PC-3 (cell line): ENCODE measurements at regions not wholly inside any gene's neighbourhood (a gene's known extent, or its start where the extent isn't known, plus 50 kb on each side); places are given as distances from the start of the nearest gene placed in this dataset.

Source experiments
- ATAC-seq: fragments of 200-7000 bp; cut with Tn5 transposase; 2 replicates; pipeline ENCODE4 v1.9.1; 2020; ENCODE audit warnings: mild to moderate bottlenecking, moderate library complexity
- BruUV-seq: library from RNA; stranded (reverse); fragments of 400-500 nt; replicated peaks from 2 replicates; lab custom pipeline; 2021; lab: Mats Ljungman, UMichigan
- CTCF ChIA-PET: fragments of 300-600 bp; sonication (Branson Sonifier 250); formaldehyde crosslinking; loops from one replicate; lab custom pipeline; 2022; ENCODE audit warnings: antibody characterized with exemption; lab: Charles Lee
- POLR2A ChIA-PET: fragments of 300-600 bp; sonication (Branson Sonifier 250); formaldehyde crosslinking; loops from one replicate; lab custom pipeline; 2022; ENCODE audit warnings: antibody characterized with exemption; ENCODE audit not compliant: unreplicated experiment; lab: Charles Lee
- DNase-seq: peaks from one replicate; pipeline ENCODE4 v3.0.0-alpha.2; 2015
- H2AFZ ChIP-seq: fragments of 300-600 bp; sonication (generic); 2 replicates; pipeline ENCODE4 v1.6.0; 2016; ENCODE audit warnings: antibody characterized with exemption, low read length
- H3F3A ChIP-seq: fragments of 300-600 bp; sonication (generic); one replicate; pipeline ENCODE4 v1.6.0; 2017; ENCODE audit warnings: antibody characterized with exemption, low read length, control low read depth, mild to moderate bottlenecking; ENCODE audit not compliant: unreplicated experiment
- H3K27ac ChIP-seq: fragments of 300-600 bp; sonication (generic); 2 replicates; pipeline ENCODE4 v1.5.1; 2016; ENCODE audit warnings: mild to moderate bottlenecking, low read length
- H3K27me3 ChIP-seq: fragments of 300-600 bp; sonication (generic); 2 replicates; pipeline ENCODE4 v1.6.1; 2016; ENCODE audit warnings: low read length, mixed read lengths
- H3K36me3 ChIP-seq: fragments of 300-600 bp; sonication (generic); 2 replicates; pipeline ENCODE4 v1.6.1; 2016; ENCODE audit warnings: low read depth, mixed run types, low read length, mixed read lengths
- H3K4me1 ChIP-seq: fragments of 300-600 bp; sonication (generic); 2 replicates; pipeline ENCODE4 v1.5.1; 2016; ENCODE audit warnings: low read length; ENCODE audit not compliant: insufficient read depth
- H3K4me2 ChIP-seq: fragments of 300-600 bp; sonication (generic); 2 replicates; pipeline ENCODE4 v1.6.0; 2016; ENCODE audit warnings: low read length
- H3K4me3 ChIP-seq: fragments of 300-600 bp; sonication (generic); 2 replicates; pipeline ENCODE4 v1.5.1; 2016; ENCODE audit warnings: mild to moderate bottlenecking, low read length, mixed read lengths
- H3K79me2 ChIP-seq: fragments of 300-600 bp; sonication (generic); 2 replicates; pipeline ENCODE4 v1.6.1; 2017; ENCODE audit warnings: low read length, mixed read lengths
- H3K9ac ChIP-seq: fragments of 300-600 bp; sonication (generic); 2 replicates; pipeline ENCODE4 v1.6.0; 2016; ENCODE audit warnings: mild to moderate bottlenecking, low read length
- H3K9me2 ChIP-seq: fragments of 300-600 bp; sonication (generic); replicated peaks from 2 replicates; pipeline ENCODE4 v1.6.1; 2016; ENCODE audit warnings: mixed run types, low read length, mixed read lengths
- H3K9me3 ChIP-seq: fragments of 300-600 bp; sonication (generic); 2 replicates; pipeline ENCODE4 v1.6.1; 2016; ENCODE audit warnings: low read length, mixed read lengths
- H4K20me1 ChIP-seq: fragments of 300-600 bp; sonication (generic); 2 replicates; pipeline ENCODE4 v1.6.1; 2016; ENCODE audit warnings: low read length, mixed read lengths
- EZH2 ChIP-seq: fragments of 300-600 bp; sonication (generic); IDR thresholded peaks from one replicate; pipeline ENCODE4 v1.6.1; 2017; ENCODE audit warnings: antibody characterized with exemption, mild to moderate bottlenecking, low read length; ENCODE audit not compliant: unreplicated experiment
- EZH2phosphoT487 ChIP-seq: fragments of 300-600 bp; sonication (generic); IDR thresholded peaks from 2 replicates; pipeline ENCODE4 v1.6.1; 2018; ENCODE audit warnings: mild to moderate bottlenecking, antibody characterized with exemption, low read length, borderline replicate concordance
- intact Hi-C: fragments of 100-400 bp; cut with micrococcal nuclease; formaldehyde crosslinking; loops from 2 replicates; pipeline ENCODE4 v1.9.0; 2023
- TF ChIP-seq, protein P1 (sequence below): fragments of 300-600 bp; sonication (generic); conservative IDR thresholded peaks from 2 replicates; pipeline ENCODE4 v1.5.1; 2017; ENCODE audit warnings: antibody characterized with exemption, low read depth, mild to moderate bottlenecking, low read length

DNA sequence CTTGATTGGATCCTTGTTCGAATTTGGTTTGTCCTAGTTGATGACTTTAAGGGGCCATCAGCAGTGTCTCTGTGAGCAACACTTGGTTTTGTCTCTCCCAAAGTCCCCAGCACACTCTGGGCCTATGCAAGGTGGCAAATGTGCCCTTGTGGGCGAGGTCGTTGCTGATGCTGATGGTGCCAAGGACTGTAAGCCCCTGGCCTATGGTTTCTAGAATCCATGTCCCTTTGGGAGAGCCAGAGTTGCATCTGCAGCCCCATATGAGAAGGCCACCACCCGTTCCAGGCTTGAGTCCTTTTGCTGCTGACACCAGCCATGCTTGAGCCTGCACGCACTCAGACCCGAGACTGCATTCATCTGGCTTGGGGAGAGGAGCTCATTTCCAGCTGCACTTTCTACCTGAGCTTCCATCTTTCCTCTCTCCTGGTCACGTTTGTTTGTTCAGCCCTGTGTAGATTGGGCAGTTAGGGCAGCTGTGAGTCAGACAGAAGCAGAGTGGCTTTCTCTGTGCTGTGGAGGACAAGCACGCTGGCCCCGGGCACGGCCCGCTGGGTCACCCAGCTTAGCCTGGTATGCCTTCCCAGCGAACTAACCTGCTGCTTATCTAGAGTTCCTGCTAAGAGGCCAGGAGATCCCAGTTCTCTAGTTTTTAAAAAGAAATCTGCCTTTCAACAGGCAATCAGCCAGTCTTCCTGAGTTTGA is 52.1 kb upstream of the CSF3R start:
- BruUV-seq = no TSS peak
- ATAC-seq (no peak), DNase-seq (no peak)
- H3K9me3 ChIP-seq = no peaks in the 10 kb centered on the region
- CTCF ChIA-PET = interaction anchor here (0.6 kb wide), 1 partner anchor 1650 kb away, joined by 3 read pairs; no protein-coding TSS in a partner anchor
- H3K79me2 ChIP-seq = no peaks in the 10 kb centered on the region
- intact Hi-C loops = no loop called here
- no peaks in the 10 kb centered on the region for H3K4me1 ChIP-seq
- no peak overlapping the region for H2AFZ ChIP-seq
- H3F3A ChIP-seq = no peaks in the 10 kb centered on the region
- no peak overlapping the region for H3K4me3 ChIP-seq
- no peak overlapping the region for H3K4me2 ChIP-seq
- POLR2A ChIA-PET = no interaction called here
- no peaks in the 10 kb centered on the region for H3K9me2 ChIP-seq
- no peaks in the 10 kb centered on the region for H3K36me3 ChIP-seq
- no peaks in the 10 kb centered on the region for H4K20me1 ChIP-seq
- H3K9ac ChIP-seq = no peak overlapping the region
- TF ChIP-seq EZH2 (no peak), EZH2phosphoT487 (no peak)
- TF ChIP-seq, protein P1, sequence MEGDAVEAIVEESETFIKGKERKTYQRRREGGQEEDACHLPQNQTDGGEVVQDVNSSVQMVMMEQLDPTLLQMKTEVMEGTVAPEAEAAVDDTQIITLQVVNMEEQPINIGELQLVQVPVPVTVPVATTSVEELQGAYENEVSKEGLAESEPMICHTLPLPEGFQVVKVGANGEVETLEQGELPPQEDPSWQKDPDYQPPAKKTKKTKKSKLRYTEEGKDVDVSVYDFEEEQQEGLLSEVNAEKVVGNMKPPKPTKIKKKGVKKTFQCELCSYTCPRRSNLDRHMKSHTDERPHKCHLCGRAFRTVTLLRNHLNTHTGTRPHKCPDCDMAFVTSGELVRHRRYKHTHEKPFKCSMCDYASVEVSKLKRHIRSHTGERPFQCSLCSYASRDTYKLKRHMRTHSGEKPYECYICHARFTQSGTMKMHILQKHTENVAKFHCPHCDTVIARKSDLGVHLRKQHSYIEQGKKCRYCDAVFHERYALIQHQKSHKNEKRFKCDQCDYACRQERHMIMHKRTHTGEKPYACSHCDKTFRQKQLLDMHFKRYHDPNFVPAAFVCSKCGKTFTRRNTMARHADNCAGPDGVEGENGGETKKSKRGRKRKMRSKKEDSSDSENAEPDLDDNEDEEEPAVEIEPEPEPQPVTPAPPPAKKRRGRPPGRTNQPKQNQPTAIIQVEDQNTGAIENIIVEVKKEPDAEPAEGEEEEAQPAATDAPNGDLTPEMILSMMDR = no peak
- no peak overlapping the region for H3K27ac ChIP-seq
- H3K27me3 ChIP-seq = peaks cover 63% of the 10 kb centered on the region

DNA sequence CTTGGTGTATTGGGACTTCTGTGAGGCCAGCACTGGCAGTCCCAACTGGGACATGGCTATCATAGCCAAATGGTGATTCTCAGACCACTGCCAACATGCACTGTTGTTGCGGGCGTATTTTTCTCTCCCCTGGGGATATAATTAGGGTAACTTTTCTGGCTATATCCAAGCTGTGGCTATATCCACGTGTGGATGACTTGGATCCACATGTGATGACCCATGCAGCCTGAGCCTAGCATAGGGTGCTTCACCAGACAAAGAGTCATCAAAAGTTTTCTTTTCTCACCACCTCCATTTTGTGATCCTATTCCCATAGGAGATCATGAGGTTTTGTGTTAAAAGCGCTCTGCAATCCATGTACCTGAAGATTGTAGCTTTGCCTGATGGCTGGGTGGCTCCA is 51.2 kb upstream of the CSF3R start:
- CTCF ChIA-PET = no interaction called here
- no peaks in the 10 kb centered on the region for H3K36me3 ChIP-seq
- no peak overlapping the region for H3K4me2 ChIP-seq
- H3K4me3 ChIP-seq = no peak overlapping the region
- BruUV-seq = no TSS peak
- no peak overlapping the region for H3K27ac ChIP-seq
- POLR2A ChIA-PET = no interaction called here
- no peaks in the 10 kb centered on the region for H3K4me1 ChIP-seq
- no peak overlapping the region for H3K9ac ChIP-seq
- no peak overlapping the region for H2AFZ ChIP-seq
- DNase-seq (no peak), ATAC-seq (no peak)
- no peaks in the 10 kb centered on the region for H3K9me2 ChIP-seq
- no peaks in the 10 kb centered on the region for H3K9me3 ChIP-seq
- H3F3A ChIP-seq = no peaks in the 10 kb centered on the region
- H4K20me1 ChIP-seq = no peaks in the 10 kb centered on the region
- H3K79me2 ChIP-seq = no peaks in the 10 kb centered on the region
- TF ChIP-seq EZH2phosphoT487 (no peak), EZH2 (no peak)
- TF ChIP-seq, protein P1 = no peak
- H3K27me3 ChIP-seq = peaks cover 57% of the 10 kb centered on the region
- intact Hi-C loops = no loop called here

DNA sequence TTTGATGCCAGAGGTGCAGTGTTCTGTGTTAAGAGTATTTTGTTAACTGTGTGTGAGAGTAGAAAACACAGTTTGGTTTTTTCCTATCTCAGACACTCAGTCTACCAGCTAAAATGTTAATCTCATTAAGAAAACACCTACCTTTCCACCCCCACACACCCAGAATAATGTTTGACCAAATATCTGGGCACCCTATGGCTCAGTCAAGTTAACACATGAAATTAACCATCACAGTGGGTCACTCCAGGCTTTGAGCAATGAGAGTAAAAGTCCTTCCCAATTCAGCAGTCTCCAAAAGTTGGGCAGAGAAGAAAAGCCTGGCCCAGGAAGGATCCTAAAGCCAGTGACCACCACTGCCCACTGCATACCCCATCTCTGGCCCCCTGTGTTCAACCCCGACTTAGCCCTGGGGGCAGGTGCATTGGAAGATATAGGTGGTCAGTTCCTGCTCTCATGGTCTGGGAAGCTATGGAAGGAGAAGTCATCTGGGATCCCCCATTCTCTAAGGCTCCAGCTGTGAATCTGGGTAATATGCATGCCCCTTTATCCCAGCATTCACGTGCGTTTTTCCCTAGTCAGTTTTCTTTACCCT is 50.2 kb upstream of the CSF3R start:
- H3K9ac ChIP-seq = no peak overlapping the region
- POLR2A ChIA-PET = no interaction called here
- no peaks in the 10 kb centered on the region for H3K36me3 ChIP-seq
- H3K4me2 ChIP-seq = no peak overlapping the region
- CTCF ChIA-PET = no interaction called here
- H3K27me3 ChIP-seq = peaks cover 52% of the 10 kb centered on the region
- H3K79me2 ChIP-seq = no peaks in the 10 kb centered on the region
- ATAC-seq = no peak
- intact Hi-C loops = no loop called here
- H3K4me1 ChIP-seq = no peaks in the 10 kb centered on the region
- H4K20me1 ChIP-seq = no peaks in the 10 kb centered on the region
- no peak overlapping the region for H3K27ac ChIP-seq
- no peaks in the 10 kb centered on the region for H3K9me3 ChIP-seq
- TF ChIP-seq, protein P1 = no peak
- TF ChIP-seq EZH2 (no peak), EZH2phosphoT487 (no peak)
- no peak overlapping the region for H3K4me3 ChIP-seq
- no peak overlapping the region for H2AFZ ChIP-seq
- no peaks in the 10 kb centered on the region for H3K9me2 ChIP-seq
- no peaks in the 10 kb centered on the region for H3F3A ChIP-seq
- BruUV-seq = no TSS peak
- DNase-seq = no peak
